ENCODE measurements at regions not wholly inside any gene's neighbourhood (a gene's known extent, or its start where the extent isn't known, plus 50 kb on each side); places are given as distances from the start of the nearest gene placed in this dataset.

DNA sequence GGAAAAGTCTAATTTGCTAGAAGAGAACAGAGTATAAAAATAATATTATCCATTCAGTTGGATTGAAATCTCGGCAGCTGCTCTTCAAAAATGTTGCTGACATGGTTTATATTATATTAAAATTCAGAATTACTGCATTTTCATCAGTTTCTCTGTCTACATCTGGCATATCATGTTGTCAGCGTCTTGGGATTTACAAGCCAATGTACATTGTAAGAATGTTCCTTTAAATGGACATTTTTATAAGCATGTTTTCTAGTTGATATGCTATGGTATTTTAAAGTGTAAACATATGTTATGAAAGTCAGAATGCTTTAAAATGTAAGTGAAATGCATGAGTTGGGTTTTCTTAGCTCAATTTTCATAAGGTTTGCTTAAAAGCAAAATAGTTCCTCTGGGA lies 528.1 kb upstream of the CDH8 start:
- no peak for DNase-seq (ENCODE audit: low spot score)

DNA sequence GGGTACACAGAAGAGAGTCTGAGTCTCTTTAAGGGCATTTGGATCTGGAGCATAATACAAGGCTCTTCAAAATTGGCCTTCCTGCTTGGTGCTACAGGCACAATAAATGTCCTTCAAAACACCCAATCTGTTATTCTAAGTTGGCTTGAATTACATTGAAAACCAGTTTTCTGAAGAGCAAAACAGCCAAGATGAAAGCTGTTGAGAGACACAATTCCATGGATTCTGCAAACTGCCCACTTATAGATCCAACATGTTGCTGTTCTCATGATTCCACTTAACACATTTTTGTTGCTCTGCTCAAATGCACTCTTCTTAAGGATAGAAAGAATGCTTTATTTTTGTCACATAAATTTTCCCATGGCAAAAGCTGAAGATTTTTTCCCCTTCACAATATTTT lies 525.9 kb upstream of the CDH8 start:
- DNase-seq (ENCODE audit: low spot score): no peak

DNA sequence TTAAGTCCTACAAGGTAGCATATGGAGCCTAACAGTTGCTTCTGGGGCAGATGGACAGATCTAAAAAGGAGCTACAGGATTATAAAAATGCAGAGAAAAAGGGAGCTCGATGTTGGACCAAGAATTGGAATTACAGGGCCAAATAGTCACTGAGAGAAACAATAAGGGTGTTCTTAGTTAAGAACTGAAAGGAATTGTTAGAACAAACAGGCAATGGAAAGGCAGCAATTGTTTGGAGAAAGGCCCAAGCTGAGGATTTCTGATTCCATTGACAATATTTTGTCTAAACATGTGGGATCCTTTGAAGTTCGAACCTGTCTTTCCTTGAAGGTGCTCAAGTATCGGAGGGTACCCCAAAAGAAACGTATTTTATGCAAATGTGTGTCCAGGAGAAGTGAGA lies 513.6 kb upstream of the CDH8 start:
- DNase-seq (ENCODE audit: low spot score): no peak

DNA sequence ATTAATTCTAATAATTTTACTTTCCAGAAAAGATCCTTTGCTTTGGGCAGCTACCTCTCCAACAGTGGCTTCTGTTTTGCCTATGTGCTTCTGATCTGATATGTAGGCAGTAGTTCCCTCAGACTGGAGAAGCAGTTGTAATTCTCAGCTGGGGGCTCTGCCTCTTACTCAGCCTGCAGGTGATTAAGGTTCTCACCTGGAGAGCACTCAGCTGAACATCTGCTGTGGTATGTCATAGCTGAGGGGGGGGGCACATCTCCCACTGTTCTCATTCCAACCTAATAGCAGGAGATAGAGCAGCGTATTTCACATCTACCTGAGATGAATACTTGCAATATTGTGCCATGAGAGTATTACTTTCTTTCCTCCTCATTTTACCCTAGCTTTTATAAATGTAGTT lies 511.9 kb upstream of the CDH8 start:
- DNase-seq (ENCODE audit: low spot score): no peak

DNA sequence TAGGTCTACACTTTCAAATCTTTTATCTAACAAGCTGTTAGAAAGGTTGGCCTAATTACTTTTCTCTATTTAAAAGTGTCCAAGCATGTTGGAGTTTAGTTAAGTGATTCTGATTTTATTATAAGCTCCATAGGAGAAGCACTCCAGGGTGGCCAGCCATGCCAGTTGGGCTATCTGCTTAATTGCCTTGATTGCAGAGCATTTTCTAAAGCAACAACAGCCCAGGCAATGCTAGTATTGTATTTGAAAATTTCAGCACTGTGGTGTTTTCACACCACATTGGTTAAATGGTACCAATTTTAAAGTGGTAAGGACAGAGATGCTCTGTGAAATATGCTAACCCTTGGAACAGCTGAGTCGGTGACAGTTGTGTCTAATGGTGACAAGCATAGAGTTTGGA lies 510.5 kb upstream of the CDH8 start:
- DNase-seq (ENCODE audit: low spot score): no peak

DNA sequence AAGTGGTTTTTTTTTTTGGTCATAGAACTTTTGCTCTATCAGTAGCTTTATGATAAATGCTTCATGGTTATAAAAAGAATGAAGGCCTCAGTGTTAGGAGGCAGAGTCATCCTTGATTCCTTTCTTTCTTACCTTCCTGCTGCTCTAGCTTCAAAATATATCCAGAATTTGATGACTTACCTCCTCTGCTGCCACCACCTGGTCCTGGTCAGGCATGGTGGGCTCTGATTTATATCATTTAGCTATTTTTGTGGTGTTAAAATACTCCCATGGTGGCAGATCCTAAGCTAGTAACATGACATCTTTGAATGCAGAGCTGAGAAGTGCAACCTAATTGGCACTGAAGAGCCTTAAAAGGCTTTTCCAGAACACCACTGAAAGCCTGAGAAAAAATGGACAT lies 508.8 kb upstream of the CDH8 start:
- no peak for DNase-seq (ENCODE audit: low spot score)

DNA sequence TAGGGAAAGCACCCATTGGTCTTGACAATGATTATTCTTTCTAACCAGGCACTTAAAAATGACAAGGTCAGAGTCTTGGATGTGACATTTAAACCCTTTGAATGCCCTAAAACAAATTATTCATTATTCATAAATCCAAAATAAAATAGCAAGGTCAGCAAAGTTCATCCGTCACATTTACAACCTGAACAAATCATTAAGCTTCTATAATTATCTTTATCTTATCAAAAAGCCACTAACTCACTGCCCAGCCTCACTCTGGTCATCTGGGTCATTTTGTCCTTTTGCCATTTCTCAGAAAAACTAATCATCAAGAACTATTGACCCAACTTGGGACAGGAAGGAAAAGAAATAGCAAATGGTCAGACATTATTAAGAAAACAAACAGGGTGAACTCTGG lies 507.3 kb upstream of the CDH8 start:
- DNase-seq (ENCODE audit: low spot score): no peak

DNA sequence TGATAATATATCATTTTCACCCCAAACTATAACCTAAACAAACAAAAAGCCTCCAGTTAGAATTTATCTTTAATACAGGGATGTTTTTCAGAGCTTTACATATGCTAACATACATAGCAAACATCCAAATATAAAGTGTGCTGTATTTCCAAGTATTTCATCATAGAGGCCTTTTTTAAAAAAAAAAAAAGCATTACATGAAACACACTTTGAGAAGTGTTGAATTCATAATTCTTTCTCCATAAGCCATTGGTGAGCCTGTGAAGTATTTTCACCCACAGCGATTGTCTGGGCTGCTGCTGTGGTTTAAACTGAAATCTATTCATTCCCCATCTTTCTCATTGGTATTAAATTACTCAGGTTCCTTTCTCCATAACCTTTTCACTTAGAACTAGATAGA lies 503.4 kb upstream of the CDH8 start:
- DNase-seq (ENCODE audit: low spot score): no peak

DNA sequence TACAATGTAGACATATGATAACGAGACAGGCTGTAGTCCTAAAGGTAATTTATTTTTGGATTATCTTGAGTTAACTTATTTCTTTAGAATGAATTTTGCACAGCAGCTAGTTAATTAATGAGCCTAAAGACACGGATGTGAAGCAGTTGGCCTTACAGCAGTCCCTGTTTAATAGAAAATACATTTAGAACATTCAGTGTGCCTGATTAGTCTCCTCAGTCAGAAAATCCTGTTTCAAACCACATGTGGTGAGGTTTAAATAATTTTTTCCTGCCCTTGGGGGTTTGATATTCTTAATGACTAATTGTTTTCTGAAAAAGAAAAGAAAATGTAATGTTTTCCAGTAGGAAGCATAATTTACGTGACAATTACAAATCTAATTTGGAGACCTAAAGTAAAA lies 494.2 kb upstream of the CDH8 start:
- no peak for DNase-seq (ENCODE audit: low spot score)

DNA sequence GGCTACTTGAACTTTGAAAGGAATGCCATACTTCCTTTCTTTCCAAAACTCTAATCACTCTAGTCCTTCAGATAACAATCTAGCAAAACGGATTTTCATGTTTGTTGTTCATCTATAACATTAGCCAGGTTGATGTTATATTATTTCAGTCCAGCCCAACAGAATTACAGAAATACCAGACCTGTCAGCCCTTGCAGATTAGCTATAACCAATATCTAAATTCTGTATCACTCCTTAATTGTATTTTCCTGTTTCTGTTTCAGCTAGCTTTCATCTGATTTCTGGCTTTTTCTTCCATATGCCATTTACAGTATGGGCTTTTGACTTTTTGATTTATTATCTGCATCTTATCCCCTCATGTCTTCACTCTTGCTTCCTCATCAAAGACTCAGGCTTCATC lies 479.8 kb upstream of the CDH8 start:
- DNase-seq (ENCODE audit: low spot score): no peak

DNA sequence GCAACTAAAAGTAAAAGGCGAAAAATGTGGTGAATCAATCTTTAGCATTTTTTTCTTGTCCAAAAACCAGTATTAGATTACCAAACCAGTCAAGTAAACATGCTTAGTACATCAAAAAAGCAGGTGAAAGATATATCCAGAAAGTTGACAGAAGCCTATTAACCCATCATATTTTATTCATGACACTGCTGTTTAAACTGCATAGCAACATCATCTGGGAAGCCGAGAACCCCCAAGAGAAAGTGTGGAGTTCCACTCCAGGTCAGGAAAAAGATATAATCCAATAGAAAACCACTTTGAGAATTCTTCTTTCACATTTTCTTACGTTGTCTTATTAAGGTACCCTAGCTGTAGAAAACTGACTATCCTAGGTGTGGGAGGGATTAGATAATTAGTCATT lies 466.8 kb upstream of the CDH8 start:
- no peak for DNase-seq (ENCODE audit: low spot score)

DNA sequence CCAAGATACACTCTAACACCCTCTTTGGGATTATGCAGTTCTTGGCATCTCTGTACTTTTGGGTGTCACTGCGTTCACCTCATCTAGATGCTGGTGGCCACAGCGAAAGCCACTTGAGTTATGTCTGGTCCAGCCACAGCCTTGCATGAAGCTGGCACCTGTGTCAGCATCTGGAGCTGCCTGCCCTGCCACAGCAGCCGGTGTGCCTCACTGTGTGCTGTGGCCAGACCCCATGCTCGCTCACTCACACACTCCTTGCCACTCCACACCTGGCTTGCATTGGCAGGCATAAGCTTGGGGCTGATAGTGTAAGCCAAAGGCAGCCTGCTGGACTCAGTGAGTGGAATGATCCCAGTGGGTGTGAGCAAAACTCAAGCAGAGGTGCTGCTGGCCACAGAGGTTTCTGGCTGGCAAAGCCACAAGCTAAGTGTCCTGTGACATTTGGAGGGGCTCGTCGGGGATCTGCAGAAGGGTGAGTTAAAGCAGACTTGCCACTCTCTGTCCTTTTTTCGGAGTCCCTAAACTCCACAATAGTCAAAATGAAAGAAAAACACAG lies 442.7 kb upstream of the CDH8 start:
- no peak for DNase-seq (ENCODE audit: low spot score)

DNA sequence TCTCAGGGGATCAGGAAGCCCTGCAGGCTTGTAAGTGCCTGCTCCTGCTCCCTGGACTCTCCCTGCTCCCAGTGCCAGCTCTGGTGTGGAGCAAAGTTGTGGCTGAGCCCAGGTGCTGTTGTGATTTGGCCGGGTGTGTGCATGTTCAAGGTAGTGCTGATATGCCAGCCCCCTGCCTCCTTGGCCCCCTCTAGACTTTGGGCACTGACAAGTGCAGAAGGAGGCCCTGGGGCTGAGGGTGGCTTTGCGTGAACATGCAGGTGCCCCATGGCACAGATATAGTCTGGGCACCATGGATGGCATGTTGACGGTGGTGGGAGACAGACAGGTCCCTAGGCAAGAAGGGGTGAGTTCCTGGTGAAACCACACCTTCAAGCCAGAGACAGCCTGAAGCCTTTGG lies 441.6 kb upstream of the CDH8 start:
- no peak for DNase-seq (ENCODE audit: low spot score)

DNA sequence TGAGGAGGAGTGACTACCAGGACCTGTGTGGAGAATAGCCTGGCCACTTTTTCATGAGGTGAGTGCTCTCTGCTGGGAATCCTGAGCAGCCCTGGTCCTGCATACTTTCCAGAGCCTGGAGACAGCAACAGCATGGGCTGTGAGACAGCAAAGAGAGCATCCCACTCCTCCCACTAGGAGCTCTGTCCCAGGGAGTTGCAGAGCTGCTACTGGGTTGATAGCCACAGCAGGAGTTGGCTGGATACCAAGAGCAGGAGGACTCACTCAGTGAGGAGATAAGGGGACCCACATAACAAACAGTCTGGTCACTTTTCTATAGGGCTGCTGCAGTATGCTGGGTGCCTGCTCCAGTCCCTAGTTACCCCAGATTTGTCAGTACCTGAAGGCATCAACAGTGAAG lies 439.3 kb upstream of the CDH8 start:
- no peak for DNase-seq (ENCODE audit: low spot score)

DNA sequence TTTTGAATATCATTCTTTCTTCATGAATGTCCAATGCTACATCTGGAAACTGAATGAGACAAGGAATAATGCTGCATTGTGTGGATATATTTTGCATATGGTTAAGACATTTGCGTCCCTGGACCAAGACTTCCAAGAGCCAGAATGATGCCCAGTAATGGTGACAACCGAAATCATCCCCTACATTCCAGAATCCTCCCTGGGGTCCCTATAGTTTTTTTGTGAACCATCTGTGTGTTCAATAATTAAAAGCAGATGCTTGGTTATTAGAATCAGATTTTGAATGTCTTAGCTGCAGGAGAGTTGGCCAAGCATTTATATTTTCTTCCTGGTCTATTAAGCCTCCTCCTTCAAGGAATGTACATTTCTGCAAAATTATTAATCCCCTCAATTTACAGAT lies 426.7 kb upstream of the CDH8 start:
- DNase-seq (ENCODE audit: low spot score): no peak

DNA sequence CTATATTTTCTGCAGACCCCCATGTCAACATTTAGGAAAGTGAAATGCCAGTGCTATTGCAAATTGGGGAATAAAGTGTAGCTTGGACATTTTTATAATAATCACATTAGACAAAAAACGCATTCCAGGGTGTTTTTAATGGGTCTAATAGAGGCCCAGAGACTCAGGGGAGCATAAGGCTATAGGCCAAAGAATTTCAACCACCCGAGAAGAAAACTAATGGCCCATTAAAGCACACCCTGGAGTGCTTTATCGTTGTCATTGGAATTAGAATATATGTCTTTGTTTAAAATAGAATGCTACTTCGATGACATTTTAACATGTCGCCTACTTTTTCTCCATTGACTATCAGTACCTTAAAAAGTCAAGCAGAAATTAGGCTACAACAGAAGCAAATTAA lies 414.1 kb upstream of the CDH8 start:
- DNase-seq (ENCODE audit: low spot score): no peak

DNA sequence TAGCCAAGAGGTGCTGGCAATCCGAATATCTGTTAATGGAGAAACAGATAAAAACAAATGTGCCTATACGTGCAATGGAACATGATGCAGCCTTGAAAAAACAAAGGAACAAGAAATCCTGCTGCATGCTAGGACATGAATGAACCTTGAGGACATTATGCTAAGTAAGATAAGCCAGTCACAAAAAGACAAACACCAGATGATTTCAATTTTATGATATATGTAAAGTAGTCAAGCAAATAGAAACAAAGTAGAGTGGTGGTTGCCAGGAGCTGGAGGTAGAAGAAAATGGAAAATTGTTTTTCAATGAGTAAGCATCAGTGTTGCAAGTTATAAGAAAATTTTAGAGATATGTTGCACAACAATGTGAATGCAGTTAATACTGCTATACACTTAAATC lies 409.7 kb upstream of the CDH8 start:
- no peak for DNase-seq (ENCODE audit: low spot score)

DNA sequence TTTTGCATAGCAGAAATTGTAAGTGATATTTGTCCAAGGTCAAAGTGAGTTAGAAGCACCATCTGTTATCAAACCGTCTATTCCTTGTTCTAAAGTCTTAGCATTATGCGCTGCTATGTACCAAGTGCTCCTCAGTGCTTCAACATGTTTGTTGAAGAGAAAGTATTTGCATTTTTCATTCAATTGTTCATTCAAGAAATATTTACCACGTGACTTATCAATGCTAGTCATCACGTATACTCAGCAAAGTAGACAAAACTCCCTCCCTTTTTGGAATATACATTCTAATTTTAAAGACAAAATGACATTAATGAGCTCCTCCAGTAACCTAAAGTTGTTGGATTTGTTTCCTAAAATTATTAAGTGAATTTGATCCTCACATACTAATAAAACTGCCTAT lies 388.0 kb upstream of the CDH8 start:
- no peak for DNase-seq (ENCODE audit: low spot score)

DNA sequence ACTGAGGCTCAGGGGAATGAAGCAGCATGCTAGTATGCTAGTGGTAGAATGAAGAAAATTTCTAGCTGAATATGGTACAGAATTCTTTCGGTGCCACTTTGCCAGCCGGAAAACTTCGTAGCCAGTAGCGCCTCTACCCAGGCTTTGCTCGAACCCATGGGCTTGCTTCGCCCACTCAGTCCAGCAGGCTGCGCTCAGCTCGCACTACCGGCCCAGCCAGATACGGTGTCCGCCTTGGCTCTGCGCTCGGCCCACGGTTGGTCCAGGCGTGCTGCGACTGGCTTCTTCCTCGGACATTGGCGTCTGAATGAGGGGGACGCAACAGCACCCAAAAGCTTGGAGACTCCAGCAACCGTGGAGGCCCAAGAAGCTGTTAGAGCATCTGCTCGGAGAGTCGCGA lies 372.5 kb upstream of the CDH8 start:
- DNase-seq (ENCODE audit: low spot score): no peak

DNA sequence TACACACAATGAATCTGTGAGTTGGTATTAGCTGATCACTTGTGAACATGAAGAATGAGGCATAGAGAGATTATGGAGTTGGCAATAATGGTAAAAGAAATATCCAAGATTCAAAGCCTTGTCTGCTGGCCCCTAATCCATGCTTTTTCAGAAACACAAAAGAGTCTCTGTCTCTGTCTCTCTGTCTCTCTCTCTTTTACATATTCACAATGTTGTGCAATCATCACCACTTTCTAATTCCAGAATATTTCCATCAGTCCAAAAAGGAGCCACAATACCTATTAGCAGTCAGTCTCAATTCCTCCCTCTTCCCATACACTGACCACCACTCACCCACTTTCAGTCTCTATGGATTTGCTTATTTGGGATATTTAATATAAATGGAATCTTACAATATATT lies 370.1 kb upstream of the CDH8 start:
- no peak for DNase-seq (ENCODE audit: low spot score)

DNA sequence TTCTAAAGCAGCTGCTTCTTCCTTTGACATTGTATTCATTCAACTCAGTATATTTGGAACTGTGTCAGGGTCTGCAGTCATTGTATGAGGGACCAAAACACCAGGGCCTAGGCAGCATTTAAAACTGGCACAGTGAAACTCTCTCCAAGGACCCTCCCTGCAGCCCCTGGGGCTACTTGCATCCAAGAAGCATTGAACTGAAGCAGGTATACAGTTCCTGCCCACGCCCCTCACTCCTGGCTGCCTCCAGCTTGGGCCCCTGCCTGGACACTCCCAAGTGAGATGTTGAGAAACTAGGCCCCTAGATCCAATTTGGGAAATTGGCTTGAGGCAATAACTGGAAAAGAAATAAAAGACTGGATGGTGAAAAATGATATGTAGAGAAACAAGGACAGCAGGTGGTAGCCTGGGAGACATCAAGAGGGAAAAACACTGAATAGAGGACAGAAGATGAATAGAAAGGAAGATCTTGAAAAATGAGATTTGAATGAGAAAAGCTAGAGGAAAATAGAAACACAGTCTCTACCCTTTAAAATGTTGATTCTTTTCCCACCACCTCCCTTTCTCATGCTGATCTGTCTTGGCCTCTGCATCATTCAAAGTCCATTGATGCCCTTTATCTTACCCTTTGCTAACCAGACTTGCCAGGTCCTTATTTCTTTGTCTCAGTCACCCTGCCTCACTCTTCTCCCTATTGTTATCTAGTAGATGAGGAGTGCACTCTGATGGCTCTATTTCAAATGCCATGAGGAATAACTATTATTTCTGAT lies 368.8 kb upstream of the CDH8 start:
- no peak for DNase-seq (ENCODE audit: low spot score)

DNA sequence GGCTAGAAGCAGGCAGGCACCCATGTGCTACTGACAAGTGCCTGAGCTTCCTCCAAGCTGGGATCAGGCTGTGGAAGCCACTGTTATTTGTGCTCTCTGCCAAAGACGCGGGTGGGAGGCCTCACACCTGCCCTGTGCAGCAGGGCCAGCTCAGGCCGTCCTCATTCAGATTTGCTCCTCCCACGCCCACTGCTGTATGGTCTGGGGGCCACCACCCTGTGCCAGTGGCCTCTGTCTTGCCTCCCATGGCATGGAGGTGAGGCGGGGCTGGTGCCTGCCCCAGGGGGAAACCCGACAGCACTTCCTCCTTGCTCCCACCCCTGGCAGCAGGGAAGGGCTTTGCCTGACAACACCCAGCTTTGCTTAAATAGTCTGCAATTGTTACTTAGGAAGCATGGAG lies 356.5 kb upstream of the CDH8 start:
- no peak for DNase-seq (ENCODE audit: low spot score)

DNA sequence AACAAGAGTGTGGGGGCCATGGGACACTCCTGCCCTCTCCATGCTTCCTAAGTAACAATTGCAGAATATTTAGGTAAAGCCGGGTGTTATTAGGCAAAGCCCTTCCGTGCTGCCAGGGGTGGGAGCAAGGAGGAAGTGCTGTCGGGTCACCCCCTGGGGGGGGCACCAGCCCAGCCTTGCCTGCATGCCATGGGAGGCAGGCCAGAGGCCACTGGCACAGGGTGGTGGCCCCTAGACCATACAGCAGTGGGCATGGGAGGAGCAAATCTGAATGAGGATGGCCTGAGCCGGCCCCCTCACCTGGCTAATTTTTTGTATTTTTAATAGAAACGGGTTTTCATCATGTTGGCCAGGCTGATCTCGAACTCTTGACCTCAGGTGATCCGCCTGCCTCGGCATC lies 355.7 kb upstream of the CDH8 start:
- DNase-seq (ENCODE audit: low spot score): no peak

DNA sequence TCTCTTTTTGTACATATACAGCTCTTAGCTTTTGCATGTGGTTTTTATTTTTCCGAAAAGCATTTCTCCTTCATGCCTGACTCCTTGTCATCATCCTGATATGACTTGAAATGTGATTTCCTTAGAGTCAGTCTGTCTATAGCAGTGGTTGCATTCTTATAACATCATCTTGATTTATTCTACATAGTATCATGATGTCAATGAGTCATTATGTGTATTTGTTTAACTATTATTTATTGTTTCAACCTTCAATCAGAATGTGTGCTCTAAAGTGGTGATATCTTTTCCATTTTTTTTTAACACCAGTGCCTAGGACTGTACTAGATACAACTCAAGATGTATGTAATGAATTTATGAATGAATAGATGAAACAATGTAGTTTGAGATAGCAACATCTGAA lies 354.9 kb upstream of the CDH8 start:
- no peak for DNase-seq (ENCODE audit: low spot score)

DNA sequence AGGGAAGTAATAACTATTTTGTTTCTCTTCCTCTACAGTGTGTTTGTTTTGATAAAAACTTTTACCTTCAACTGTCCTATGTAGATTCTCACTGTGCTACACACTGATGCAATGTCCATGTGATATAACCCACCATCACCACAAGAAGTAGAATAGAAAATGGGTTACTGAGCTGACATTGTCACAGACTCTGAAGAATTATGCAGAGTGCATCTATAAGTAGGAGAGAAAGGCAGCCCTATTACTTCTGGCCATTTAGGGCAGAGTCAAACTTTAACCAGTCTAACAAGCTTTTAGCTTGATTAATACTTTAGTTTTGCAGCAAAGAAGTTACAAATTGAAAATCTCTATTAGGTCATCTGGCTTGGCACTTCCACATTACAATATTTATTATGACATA lies 354.0 kb upstream of the CDH8 start:
- DNase-seq (ENCODE audit: low spot score): no peak
